DOHH2 (cell line): ENCODE measurements at regions not wholly inside any gene's neighbourhood (a gene's known extent, or its start where the extent isn't known, plus 50 kb on each side); places are given as distances from the start of the nearest gene placed in this dataset.

Experiments
- H3F3A ChIP-seq: fragments of 200-600 bp; sonication (generic), shearing (Covaris generic); 2 replicates; pipeline ENCODE4 v1.6.0; 2016; ENCODE audit warnings: antibody characterized with exemption, mild to moderate bottlenecking; ENCODE audit not compliant: control insufficient read depth, insufficient read depth
- H3K27ac ChIP-seq: fragments of 200-600 bp; sonication (generic); 2 replicates; pipeline ENCODE4 v1.5.1; 2014; ENCODE audit warnings: low read depth, mild to moderate bottlenecking, low read length, moderate library complexity
- H3K27me3 ChIP-seq: fragments of 200-600 bp; sonication (generic); 2 replicates; pipeline ENCODE4 v1.6.1; 2014; ENCODE audit warnings: mild to moderate bottlenecking, low read length, mixed read lengths; ENCODE audit not compliant: control insufficient read depth
- H3K36me3 ChIP-seq: fragments of 200-600 bp; sonication (generic); 2 replicates; pipeline ENCODE4 v1.6.1; 2014; ENCODE audit warnings: mild to moderate bottlenecking, low read length, moderate library complexity, mixed read lengths; ENCODE audit not compliant: control insufficient read depth
- H3K4me1 ChIP-seq: fragments of 200-600 bp; sonication (generic); 2 replicates; pipeline ENCODE4 v1.6.1; 2014; ENCODE audit warnings: mild to moderate bottlenecking, low read length, mixed read lengths; ENCODE audit not compliant: control insufficient read depth
- H3K4me2 ChIP-seq: fragments of 200-600 bp; sonication (generic); 2 replicates; pipeline ENCODE4 v1.6.0; 2014; ENCODE audit warnings: mild to moderate bottlenecking, low read length, moderate library complexity
- H3K4me3 ChIP-seq: fragments of 200-600 bp; sonication (generic); 2 replicates; pipeline ENCODE4 v1.5.1; 2014; ENCODE audit warnings: mild to moderate bottlenecking, low read length, mixed read lengths
- H3K79me2 ChIP-seq: fragments of 200-600 bp; sonication (generic); 2 replicates; pipeline ENCODE4 v1.6.1; 2014; ENCODE audit warnings: mild to moderate bottlenecking, low read length, mixed read lengths; ENCODE audit not compliant: control insufficient read depth
- H3K9me2 ChIP-seq: fragments of 200-600 bp; sonication (generic); replicated peaks from 2 replicates; pipeline ENCODE4 v1.6.1; 2014; ENCODE audit warnings: mild to moderate bottlenecking, low read length, mixed read lengths; ENCODE audit not compliant: control insufficient read depth
- H3K9me3 ChIP-seq: fragments of 200-600 bp; sonication (generic); 2 replicates; pipeline ENCODE4 v1.6.1; 2014; ENCODE audit warnings: antibody characterized with exemption, low read length, mixed read lengths; ENCODE audit not compliant: control insufficient read depth, insufficient read depth
- H4K20me1 ChIP-seq: fragments of 200-600 bp; sonication (generic); 2 replicates; pipeline ENCODE4 v1.6.0; 2014; ENCODE audit warnings: low read depth, mild to moderate bottlenecking, antibody characterized with exemption, low read length, moderate library complexity; ENCODE audit not compliant: control insufficient read depth, insufficient read depth
- CTCF ChIP-seq: fragments of 200-600 bp; sonication (generic); IDR thresholded peaks from one replicate; pipeline ENCODE4 v1.5.1; 2014; ENCODE audit warnings: antibody characterized with exemption, mild to moderate bottlenecking, low read depth, low read length; ENCODE audit not compliant: poor library complexity, severe bottlenecking
- EZH2phosphoT487 ChIP-seq: fragments of 200-600 bp; sonication (generic); IDR thresholded peaks from 2 replicates; pipeline ENCODE4 v1.6.1; 2017; ENCODE audit warnings: borderline replicate concordance, mild to moderate bottlenecking, antibody characterized with exemption, low read length, moderate library complexity, mixed read lengths

GRCh38 chr2:17148407-17149145 is 369.7 kb downstream of the RAD51AP2 start:
- Histone ChIP-seq H3K27ac (no peak overlapping the region), H3K4me3 (no peak overlapping the region), H3K9me3 (no peaks in the 10 kb centered on the region), H3K4me2 (peak overlapping the region; percentile 28), H3K9me2 (no peaks in the 10 kb centered on the region), H3K4me1 (peaks cover 33% of the 10 kb centered on the region), H3K36me3 (no peaks in the 10 kb centered on the region), H3K79me2 (no peaks in the 10 kb centered on the region), H3F3A (no peaks in the 10 kb centered on the region), H4K20me1 (no peaks in the 10 kb centered on the region), H3K27me3 (no peaks in the 10 kb centered on the region)
- TF ChIP-seq CTCF, result peak; percentile 54
- no peak for TF ChIP-seq EZH2phosphoT487

GRCh38 chr2:17146358-17146757 is 371.9 kb downstream of the RAD51AP2 start:
- H3K27me3 ChIP-seq, result no peaks in the 10 kb centered on the region
- no peaks in the 10 kb centered on the region for H3K36me3 ChIP-seq
- H4K20me1 ChIP-seq, result no peaks in the 10 kb centered on the region
- no peak for TF ChIP-seq CTCF
- no peak for TF ChIP-seq EZH2phosphoT487
- no peak overlapping the region for H3K4me3 ChIP-seq
- H3K27ac ChIP-seq, result no peak overlapping the region
- H3K4me1 ChIP-seq, result peaks cover 29% of the 10 kb centered on the region
- H3K4me2 ChIP-seq, result no peak overlapping the region
- no peaks in the 10 kb centered on the region for H3K9me3 ChIP-seq
- no peaks in the 10 kb centered on the region for H3K9me2 ChIP-seq
- H3F3A ChIP-seq, result no peaks in the 10 kb centered on the region; the same call in 1 of the 2 replicates
- H3K79me2 ChIP-seq, result no peaks in the 10 kb centered on the region

GRCh38 chr2:17136877-17137276 is 381.4 kb downstream of the RAD51AP2 start:
- Histone ChIP-seq H3K36me3 (no peaks in the 10 kb centered on the region), H3K27ac (no peak overlapping the region), H4K20me1 (no peaks in the 10 kb centered on the region), H3K27me3 (no peaks in the 10 kb centered on the region), H3K79me2 (no peaks in the 10 kb centered on the region), H3K9me2 (no peaks in the 10 kb centered on the region), H3F3A (no peaks in the 10 kb centered on the region), H3K9me3 (no peaks in the 10 kb centered on the region), H3K4me3 (no peak overlapping the region), H3K4me2 (no peak overlapping the region), H3K4me1 (no peaks in the 10 kb centered on the region)
- no peak for TF ChIP-seq EZH2phosphoT487

GRCh38 chr2:17136231-17136630 is 382.0 kb downstream of the RAD51AP2 start:
- H3K4me3 ChIP-seq, result no peak overlapping the region
- no peaks in the 10 kb centered on the region for H3K27me3 ChIP-seq
- no peaks in the 10 kb centered on the region for H3K36me3 ChIP-seq
- H4K20me1 ChIP-seq, result no peaks in the 10 kb centered on the region
- H3K4me1 ChIP-seq, result no peaks in the 10 kb centered on the region
- H3F3A ChIP-seq, result no peaks in the 10 kb centered on the region
- no peak overlapping the region for H3K27ac ChIP-seq
- H3K4me2 ChIP-seq, result no peak overlapping the region
- H3K79me2 ChIP-seq, result no peaks in the 10 kb centered on the region
- TF ChIP-seq CTCF (no peak), EZH2phosphoT487 (no peak)
- H3K9me3 ChIP-seq, result no peaks in the 10 kb centered on the region
- no peaks in the 10 kb centered on the region for H3K9me2 ChIP-seq
